GM18858 (cell line): ENCODE measurements at regions not wholly inside any gene's neighbourhood (a gene's known extent, or its start where the extent isn't known, plus 50 kb on each side); places are given as distances from the start of the nearest gene placed in this dataset.
"Not testable (repeated sequence)": the region's sequence is repeated elsewhere in the genome, so short reads cannot be mapped to it uniquely, and the experiment has no call there.

Experiments used
- ATAC-seq: cut with Tn5 transposase; IDR thresholded peaks from one replicate; pipeline ENCODE4 v1.9.1; 2021; ENCODE audit not compliant: unreplicated experiment

GRCh38 chr2:124967325-124967724 is 942.2 kb downstream of the CNTNAP5 start:
- no peak for ATAC-seq

- no peak for ATAC-seq
Measured at GRCh38 chr2:124970030-124970429, 944.9 kb downstream of the CNTNAP5 start.

- no peak for ATAC-seq
Measured at GRCh38 chr2:124973396-124973795, 948.3 kb downstream of the CNTNAP5 start.

- ATAC-seq = no peak
Measured at GRCh38 chr2:124975224-124975623, 950.1 kb downstream of the CNTNAP5 start.

- ATAC-seq = no peak
Measured at GRCh38 chr2:124975648-124976047, 950.6 kb downstream of the CNTNAP5 start.

- no peak for ATAC-seq
Measured at GRCh38 chr2:124978597-124978996, 953.5 kb downstream of the CNTNAP5 start.

- no peak for ATAC-seq
Measured at GRCh38 chr2:124983595-124983994, 958.5 kb downstream of the CNTNAP5 start.

- no peak for ATAC-seq
Measured at GRCh38 chr2:124985270-124985669, 960.2 kb downstream of the CNTNAP5 start.

- no peak for ATAC-seq
Measured at GRCh38 chr2:124986136-124986535, 961.0 kb downstream of the CNTNAP5 start.

- not testable (repeated sequence) for ATAC-seq
Measured at GRCh38 chr2:124986870-124987269, 961.8 kb downstream of the CNTNAP5 start.

GRCh38 chr2:124987436-124987835 is 962.3 kb downstream of the CNTNAP5 start:
- not testable (repeated sequence) for ATAC-seq

- ATAC-seq = no peak
Measured at GRCh38 chr2:124988111-124988510, 963.0 kb downstream of the CNTNAP5 start.

- ATAC-seq = no peak
Measured at GRCh38 chr2:124988794-124989193, 963.7 kb downstream of the CNTNAP5 start.

- no peak for ATAC-seq
Measured at GRCh38 chr2:124993809-124994208, 968.7 kb downstream of the CNTNAP5 start.

- no peak for ATAC-seq
Measured at GRCh38 chr2:124995185-124995912, 970.3 kb downstream of the CNTNAP5 start.

- ATAC-seq = no peak
Measured at GRCh38 chr2:124996406-124996805, 971.3 kb downstream of the CNTNAP5 start.

- ATAC-seq = no peak
Measured at GRCh38 chr2:124999906-125000305, 974.8 kb downstream of the CNTNAP5 start.

- ATAC-seq = no peak
Measured at GRCh38 chr2:125004106-125004800, 979.2 kb downstream of the CNTNAP5 start.

- ATAC-seq = no peak
Measured at GRCh38 chr2:125006676-125007075, 981.6 kb downstream of the CNTNAP5 start.

- ATAC-seq = not testable (repeated sequence)
Measured at GRCh38 chr2:125028721-125029120, 1003.6 kb downstream of the CNTNAP5 start.

GRCh38 chr2:125033871-125034270 is 1008.8 kb downstream of the CNTNAP5 start:
- no peak for ATAC-seq

GRCh38 chr2:125037135-125037653 is 1012.1 kb downstream of the CNTNAP5 start:
- no peak for ATAC-seq
